ENCODE measurements at regions not wholly inside any gene's neighbourhood (a gene's known extent, or its start where the extent isn't known, plus 50 kb on each side); places are given as distances from the start of the nearest gene placed in this dataset.
"Not testable (repeated sequence)": the region's sequence is repeated elsewhere in the genome, so short reads cannot be mapped to it uniquely, and the experiment has no call there.

DNA sequence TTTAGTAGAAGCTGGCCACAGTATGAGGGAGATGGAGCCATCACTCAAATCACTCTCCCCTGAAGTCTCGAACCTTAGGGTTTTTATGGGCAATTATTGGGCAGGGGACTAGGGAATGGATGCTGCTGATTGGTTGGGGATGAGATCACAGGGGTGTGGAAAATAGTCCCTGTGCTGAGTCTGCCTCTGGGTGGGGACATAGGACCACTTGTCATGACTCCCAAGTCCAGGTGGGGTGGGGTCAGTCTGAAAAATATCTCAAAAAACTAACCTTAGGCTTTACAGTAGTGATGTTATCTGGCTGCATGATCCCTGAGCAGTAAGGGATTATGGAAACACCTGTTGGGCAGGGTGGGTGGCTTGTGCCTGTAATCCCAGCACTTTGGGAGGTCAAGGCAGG, 98.6 kb downstream of the XRCC2 start:
- H3K9ac ChIP-seq (ENCODE audit: low read length), result no peak overlapping the region
- no peak overlapping the region for H2BK12ac ChIP-seq (ENCODE audit: low read length in 2 of 2)
- no peak overlapping the region for H3K4ac ChIP-seq (ENCODE audit: low read depth in 1 of 2, low read length in 2 of 2)
- H3K4me2 ChIP-seq (ENCODE audit: low read length, poor library complexity, severe bottlenecking), result no peak overlapping the region
- H3K36me3 ChIP-seq (ENCODE audit: control insufficient read depth in 1 of 2, insufficient read depth in 2 of 2, low read depth in 1 of 2, low read length in 2 of 2), result no peaks in the 10 kb centered on the region
- DNase-seq, result no peak
- H2BK5ac ChIP-seq (ENCODE audit: low read depth, low read length, poor library complexity, severe bottlenecking), result no peak overlapping the region
- H2AFZ ChIP-seq (ENCODE audit: low read depth, low read length), result no peak overlapping the region
- H3K27me3 ChIP-seq (ENCODE audit: control insufficient read depth in 1 of 2, insufficient read depth in 1 of 2, low read length in 2 of 2), result peaks cover 0 to 19% of the 10 kb centered on the region in 2 experiments
- H4K91ac ChIP-seq (ENCODE audit: low read length), result no peak overlapping the region
- no peak overlapping the region for H2AK5ac ChIP-seq (ENCODE audit: low read length, severe bottlenecking)
- no peak overlapping the region for H2BK120ac ChIP-seq (ENCODE audit: low read depth, low read length)
- 0% methylated on average over 1 of the region's 1 CpG for WGBS
- H4K8ac ChIP-seq (ENCODE audit: low read length), result no peak overlapping the region
- no peak overlapping the region for H3K4me3 ChIP-seq (ENCODE audit: insufficient read depth in 1 of 2, low read depth in 1 of 2, low read length in 2 of 2)
- H3K79me1 ChIP-seq (replicated peaks; ENCODE audit: low read length, poor library complexity, severe bottlenecking), result no peaks in the 10 kb centered on the region
- no peak overlapping the region for H3K27ac ChIP-seq (ENCODE audit: low read length, poor library complexity, severe bottlenecking)
- no peak overlapping the region for H3K18ac ChIP-seq (ENCODE audit: low read depth in 1 of 2, low read length in 2 of 2)
- peaks cover 8% of the 10 kb centered on the region for H3K9me3 ChIP-seq (ENCODE audit: control insufficient read depth, low read length)
- no peak overlapping the region for H3K23ac ChIP-seq (ENCODE audit: low read length in 2 of 2)
- H2BK15ac ChIP-seq (ENCODE audit: low read depth, poor library complexity, severe bottlenecking), result no peak overlapping the region
- H3K4me1 ChIP-seq (ENCODE audit: control insufficient read depth, insufficient read depth, low read depth, low read length), result peaks cover 5% of the 10 kb centered on the region
- no peak overlapping the region for H3K14ac ChIP-seq (ENCODE audit: low read length in 2 of 2)

DNA sequence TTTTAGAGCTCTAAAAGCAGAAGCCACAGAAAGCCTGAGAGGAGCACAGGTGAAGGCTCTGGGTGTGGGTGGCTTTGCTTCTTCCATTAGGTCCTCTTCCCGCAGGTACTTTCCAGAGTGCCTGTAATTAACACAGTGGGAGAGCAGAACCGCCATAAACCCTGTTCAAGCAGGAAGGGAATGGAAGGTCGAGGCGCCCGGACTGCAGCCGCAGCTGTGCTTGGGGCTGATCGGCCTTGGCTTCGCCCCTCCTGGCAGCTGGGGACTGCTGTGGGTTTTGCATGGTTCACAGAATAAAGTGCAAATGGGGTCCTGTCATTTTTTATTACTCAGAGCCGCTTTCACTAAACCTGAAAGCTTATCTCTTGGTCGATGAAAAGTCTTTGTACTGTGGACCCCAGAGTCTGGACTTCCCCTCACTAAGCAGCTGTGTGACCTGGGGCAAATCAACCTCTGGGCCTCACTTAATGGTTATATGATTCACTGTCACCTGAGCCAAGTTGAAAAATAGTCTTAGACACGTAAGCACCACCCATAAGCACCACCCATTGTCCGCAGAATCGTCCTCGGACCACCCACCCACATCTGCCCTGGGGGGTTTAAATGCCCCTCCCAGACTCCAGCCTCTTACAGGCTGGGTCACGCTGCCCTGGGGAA, 100.9 kb downstream of the XRCC2 start:
- Histone ChIP-seq H3K36me3 (ENCODE audit: control insufficient read depth in 1 of 2, insufficient read depth in 2 of 2, low read depth in 1 of 2, low read length in 2 of 2) (no peaks in the 10 kb centered on the region), H3K14ac (ENCODE audit: low read length in 2 of 2) (no peak overlapping the region), H2BK5ac (ENCODE audit: low read depth, low read length, poor library complexity, severe bottlenecking) (no peak overlapping the region), H4K91ac (ENCODE audit: low read length) (no peak overlapping the region), H3K9ac (ENCODE audit: low read length) (no peak overlapping the region), H3K18ac (ENCODE audit: low read depth in 1 of 2, low read length in 2 of 2) (no peak overlapping the region), H3K79me1 (replicated peaks; ENCODE audit: low read length, poor library complexity, severe bottlenecking) (no peaks in the 10 kb centered on the region), H2BK12ac (ENCODE audit: low read length in 2 of 2) (no peak overlapping the region), H3K4ac (ENCODE audit: low read depth in 1 of 2, low read length in 2 of 2) (no peak overlapping the region), H2BK120ac (ENCODE audit: low read depth, low read length) (no peak overlapping the region), H2BK15ac (ENCODE audit: low read depth, poor library complexity, severe bottlenecking) (no peak overlapping the region), H3K9me3 (ENCODE audit: control insufficient read depth, low read length) (peaks cover 8% of the 10 kb centered on the region), H2AK5ac (ENCODE audit: low read length, severe bottlenecking) (no peak overlapping the region), H4K8ac (ENCODE audit: low read length) (no peak overlapping the region), H3K4me1 (ENCODE audit: control insufficient read depth, insufficient read depth, low read depth, low read length) (peaks cover 5% of the 10 kb centered on the region), H3K4me3 (ENCODE audit: insufficient read depth in 1 of 2, low read depth in 1 of 2, low read length in 2 of 2) (no peak overlapping the region), H3K4me2 (ENCODE audit: low read length, poor library complexity, severe bottlenecking) (no peak overlapping the region), H3K27me3 (ENCODE audit: control insufficient read depth in 1 of 2, insufficient read depth in 1 of 2, low read length in 2 of 2) (peaks cover 0 to 21% of the 10 kb centered on the region in 2 experiments), H3K27ac (ENCODE audit: low read length, poor library complexity, severe bottlenecking) (no peak overlapping the region), H3K23ac (ENCODE audit: low read length in 2 of 2) (no peak overlapping the region), H2AFZ (ENCODE audit: low read depth, low read length) (no peak overlapping the region)
- 69% methylated on average over 14 of the region's 15 CpGs for WGBS
- DNase-seq, result no peak

DNA sequence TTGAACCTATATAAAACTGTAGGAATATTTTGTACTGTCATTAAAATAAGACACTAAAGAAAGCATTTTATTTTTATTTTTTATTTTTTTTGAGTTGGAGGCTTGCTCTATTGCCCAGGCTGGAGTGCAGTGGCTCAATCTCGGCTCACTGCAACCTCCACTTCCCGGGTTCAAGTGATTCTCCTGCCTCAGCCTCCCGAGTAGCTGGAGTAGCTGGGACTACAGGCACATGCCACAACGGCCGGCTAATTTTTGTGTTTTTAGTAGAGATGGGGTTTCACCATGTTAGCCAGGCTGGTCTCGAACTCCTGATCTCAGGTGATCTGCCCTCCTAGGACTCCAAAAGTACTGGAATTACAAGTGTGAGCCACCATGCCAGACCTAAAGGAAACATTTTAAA, 102.8 kb downstream of the XRCC2 start:
- H3K18ac ChIP-seq (ENCODE audit: low read depth in 1 of 2, low read length in 2 of 2); H3K4me3 ChIP-seq (ENCODE audit: insufficient read depth in 1 of 2, low read depth in 1 of 2, low read length in 2 of 2); H2BK5ac ChIP-seq (ENCODE audit: low read depth, low read length, poor library complexity, severe bottlenecking); H3K4me1 ChIP-seq (ENCODE audit: control insufficient read depth, insufficient read depth, low read depth, low read length); H4K91ac ChIP-seq (ENCODE audit: low read length); H3K4me2 ChIP-seq (ENCODE audit: low read length, poor library complexity, severe bottlenecking); H3K14ac ChIP-seq (ENCODE audit: low read length in 2 of 2); H3K4ac ChIP-seq (ENCODE audit: low read depth in 1 of 2, low read length in 2 of 2); H3K36me3 ChIP-seq (ENCODE audit: control insufficient read depth in 1 of 2, insufficient read depth in 2 of 2, low read depth in 1 of 2, low read length in 2 of 2); H3K9ac ChIP-seq (ENCODE audit: low read length); H2BK15ac ChIP-seq (ENCODE audit: low read depth, poor library complexity, severe bottlenecking); H2BK12ac ChIP-seq (ENCODE audit: low read length in 2 of 2); H3K9me3 ChIP-seq (ENCODE audit: control insufficient read depth, low read length); DNase-seq; H3K79me1 ChIP-seq (replicated peaks; ENCODE audit: low read length, poor library complexity, severe bottlenecking); H3K23ac ChIP-seq (ENCODE audit: low read length in 2 of 2); H3K27ac ChIP-seq (ENCODE audit: low read length, poor library complexity, severe bottlenecking); H4K8ac ChIP-seq (ENCODE audit: low read length); H2BK120ac ChIP-seq (ENCODE audit: low read depth, low read length); H2AK5ac ChIP-seq (ENCODE audit: low read length, severe bottlenecking); H2AFZ ChIP-seq (ENCODE audit: low read depth, low read length): not testable (repeated sequence)
- WGBS, result 82% methylated on average over 5 of the region's 6 CpGs
- peaks cover 0 to 16% of the 10 kb centered on the region in 2 experiments for H3K27me3 ChIP-seq (ENCODE audit: control insufficient read depth in 1 of 2, insufficient read depth in 1 of 2, low read length in 2 of 2)

DNA sequence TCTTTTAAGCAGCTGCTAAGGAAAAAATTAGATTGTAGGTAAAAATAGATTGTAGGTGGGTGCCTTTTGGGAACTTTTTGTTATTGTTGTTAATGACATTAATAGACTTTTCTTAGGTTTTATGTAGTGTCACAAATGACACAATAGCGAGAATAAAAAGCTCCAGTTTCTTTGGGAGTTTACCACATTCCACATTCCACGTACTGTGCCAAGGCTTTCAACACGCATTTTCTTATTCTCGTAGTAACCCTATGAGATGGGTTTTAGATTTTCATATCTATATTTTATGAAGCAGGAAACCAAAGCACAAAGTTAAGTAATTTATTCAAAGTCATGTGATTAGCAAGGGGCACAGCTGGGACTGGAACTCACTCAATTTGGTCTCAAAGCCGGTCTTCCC, 103.8 kb downstream of the XRCC2 start:
- no peak overlapping the region for H3K4me2 ChIP-seq (ENCODE audit: low read length, poor library complexity, severe bottlenecking)
- H2AFZ ChIP-seq (ENCODE audit: low read depth, low read length), result no peak overlapping the region
- peaks cover 4% of the 10 kb centered on the region for H3K9me3 ChIP-seq (ENCODE audit: control insufficient read depth, low read length)
- peaks cover 5% of the 10 kb centered on the region for H3K4me1 ChIP-seq (ENCODE audit: control insufficient read depth, insufficient read depth, low read depth, low read length)
- no peaks in the 10 kb centered on the region for H3K79me1 ChIP-seq (replicated peaks; ENCODE audit: low read length, poor library complexity, severe bottlenecking)
- no peak overlapping the region for H4K91ac ChIP-seq (ENCODE audit: low read length)
- no peak overlapping the region for H2BK12ac ChIP-seq (ENCODE audit: low read length in 2 of 2)
- H3K9ac ChIP-seq (ENCODE audit: low read length), result no peak overlapping the region
- no peak overlapping the region for H3K14ac ChIP-seq (ENCODE audit: low read length in 2 of 2)
- H3K4me3 ChIP-seq (ENCODE audit: insufficient read depth in 1 of 2, low read depth in 1 of 2, low read length in 2 of 2), result no peak overlapping the region
- H3K27me3 ChIP-seq (ENCODE audit: control insufficient read depth in 1 of 2, insufficient read depth in 1 of 2, low read length in 2 of 2), result peaks cover 0 to 16% of the 10 kb centered on the region in 2 experiments
- no peak overlapping the region for H3K18ac ChIP-seq (ENCODE audit: low read depth in 1 of 2, low read length in 2 of 2)
- 98% methylated on average over 1 of the region's 5 CpGs for WGBS
- H2AK5ac ChIP-seq (ENCODE audit: low read length, severe bottlenecking), result no peak overlapping the region
- no peak overlapping the region for H2BK5ac ChIP-seq (ENCODE audit: low read depth, low read length, poor library complexity, severe bottlenecking)
- H4K8ac ChIP-seq (ENCODE audit: low read length), result no peak overlapping the region
- no peak overlapping the region for H3K4ac ChIP-seq (ENCODE audit: low read depth in 1 of 2, low read length in 2 of 2)
- no peak overlapping the region for H2BK120ac ChIP-seq (ENCODE audit: low read depth, low read length)
- H3K27ac ChIP-seq (ENCODE audit: low read length, poor library complexity, severe bottlenecking), result no peak overlapping the region
- DNase-seq, result no peak
- H3K23ac ChIP-seq (ENCODE audit: low read length in 2 of 2), result no peak overlapping the region
- no peaks in the 10 kb centered on the region for H3K36me3 ChIP-seq (ENCODE audit: control insufficient read depth in 1 of 2, insufficient read depth in 2 of 2, low read depth in 1 of 2, low read length in 2 of 2)
- H2BK15ac ChIP-seq (ENCODE audit: low read depth, poor library complexity, severe bottlenecking), result no peak overlapping the region

Data from mesenchymal stem cell (in vitro differentiated cells and primary cell).